ENCODE measurements at regions not wholly inside any gene's neighbourhood (a gene's known extent, or its start where the extent isn't known, plus 50 kb on each side); places are given as distances from the start of the nearest gene placed in this dataset.

- TF ChIP-seq CTCF (IDR thresholded peaks at IDR 0.05; ENCODE audit: insufficient read depth, low read length) (no peak), POLR2AphosphoS5 (IDR thresholded peaks at IDR 0.05; ENCODE audit: low read depth) (no peak), REST (IDR thresholded peaks at IDR 0.05; ENCODE audit: insufficient replicate concordance, low read depth) (no peak)
Measured at GRCh38 chr12:127038761-127039160, 1228.2 kb upstream of the TMEM132C start.

All from HL-60 (cell line).